H1 (cell line): ENCODE measurements at regions not wholly inside any gene's neighbourhood (a gene's known extent, or its start where the extent isn't known, plus 50 kb on each side); places are given as distances from the start of the nearest gene placed in this dataset.

Experiments used
- CTCF ChIA-PET: fragments of 300-600 bp; sonication (Branson Sonifier 250); formaldehyde crosslinking; loops from one replicate; lab custom pipeline; 2021; ENCODE audit not compliant: partially characterized antibody; lab: Charles Lee
- POLR2A ChIA-PET: fragments of 300-600 bp; sonication (Branson Sonifier 250); formaldehyde crosslinking; loops from one replicate; lab custom pipeline; 2021; ENCODE audit warnings: inconsistent platforms; ENCODE audit not compliant: partially characterized antibody; lab: Charles Lee
- DNase-seq, 2 experiments: peaks; one replicate each; pipeline versions ENCODE4 v3.0.0 to v3.0.0-alpha.2; 2010 to 2022; ENCODE audit warnings: low spot score in 2 of 2, low read depth in 1 of 2, mixed read lengths in 1 of 2
- FAIRE-seq: peaks from 2 replicates; lab custom pipeline; 2011; peaks lifted over from hg19 to GRCh38; lab: Jason Lieb, UNC
- H2AFZ ChIP-seq: 2 replicates; pipeline ENCODE4 v1.8.1; 2012; ENCODE audit warnings: low read length, inconsistent platforms
- H2AK5ac ChIP-seq: 2 replicates; pipeline ENCODE4 v1.6.1; 2013; ENCODE audit warnings: low read depth, low read length
- H2BK120ac ChIP-seq: replicated peaks from 2 replicates; pipeline ENCODE3; 2013; ENCODE audit warnings: low read depth, low read length, inconsistent platforms
- H2BK12ac ChIP-seq: 2 replicates; pipeline ENCODE4 v1.6.1; 2013; ENCODE audit warnings: low read depth, low read length
- H2BK15ac ChIP-seq: 2 replicates; pipeline ENCODE4 v1.6.1; 2013; ENCODE audit warnings: low read length
- H2BK20ac ChIP-seq: 2 replicates; pipeline ENCODE4 v1.6.1; 2013; ENCODE audit warnings: low read length
- H2BK5ac ChIP-seq: 2 replicates; pipeline ENCODE4 v1.6.1; 2013; ENCODE audit warnings: low read depth, low read length
- H3K14ac ChIP-seq: 2 replicates; pipeline ENCODE4 v1.6.1; 2013; ENCODE audit warnings: inconsistent platforms; ENCODE audit not compliant: insufficient read length
- H3K18ac ChIP-seq: 2 replicates; pipeline ENCODE4 v1.6.1; 2013; ENCODE audit warnings: low read length; ENCODE audit errors: extremely low read depth
- H3K23ac ChIP-seq: 2 replicates; pipeline ENCODE4 v1.6.1; 2013; ENCODE audit warnings: inconsistent platforms; ENCODE audit not compliant: insufficient read length
- H3K23me2 ChIP-seq: 2 replicates; pipeline ENCODE4 v1.6.1; 2013; ENCODE audit warnings: low read depth, low read length
- H3K27ac ChIP-seq: 2 replicates; pipeline ENCODE4 v1.6.1; 2011; ENCODE audit warnings: low read depth, low read length, inconsistent platforms
- H3K27me3 ChIP-seq, 4 experiments: replicated peaks in 1 of 4; 1 replicate in 1 of 4; 2 replicates in 3 of 4; pipeline versions ENCODE4 v1.6.1 to v1.8.1; 2011 to 2013; ENCODE audit warnings: low read length in 3 of 4, mild to moderate bottlenecking in 3 of 4, inconsistent platforms in 2 of 4, mixed read lengths in 2 of 4, moderate library complexity in 1 of 4; ENCODE audit not compliant: control insufficient read depth in 3 of 4, insufficient read depth in 3 of 4; ENCODE audit errors: extremely low read depth in 1 of 4
- H3K36me3 ChIP-seq, 4 experiments: 2 replicates each; pipeline versions ENCODE4 v1.6.1 to v1.8.1; 2011 to 2013; ENCODE audit warnings: mild to moderate bottlenecking in 4 of 4, low read length in 3 of 4, moderate library complexity in 2 of 4, control low read depth in 1 of 4, inconsistent platforms in 1 of 4; ENCODE audit not compliant: insufficient read depth in 4 of 4, control insufficient read depth in 2 of 4
- H3K4ac ChIP-seq: replicated peaks from 2 replicates; pipeline ENCODE3; 2013; ENCODE audit warnings: low read length, low read depth, mixed read lengths, inconsistent platforms; ENCODE audit not compliant: insufficient read length
- H3K4me1 ChIP-seq, 4 experiments: replicated peaks in 1 of 4; 1 replicate in 1 of 4; 2 replicates in 3 of 4; pipeline versions ENCODE4 v1.6.1 to v1.8.1; 2011 to 2013; ENCODE audit warnings: low read length in 3 of 4, inconsistent platforms in 2 of 4, mixed read lengths in 1 of 4; ENCODE audit not compliant: insufficient read depth in 4 of 4, control insufficient read depth in 3 of 4
- H3K4me2 ChIP-seq, 2 experiments: 2 replicates each; pipeline versions ENCODE4 v1.6.1 to v1.8.1; 2011 to 2013; ENCODE audit warnings: low read depth in 2 of 2, low read length in 2 of 2, control low read depth in 1 of 2, inconsistent platforms in 1 of 2, mild to moderate bottlenecking in 1 of 2; ENCODE audit not compliant: insufficient read depth in 1 of 2
- H3K4me3 ChIP-seq, 4 experiments: fragments of 200-600, 300-600 bp in 1 of 4; sonication (generic), shearing (Covaris generic), sonication (Bioruptor Twin) in 1 of 4; 2 replicates each; pipeline versions ENCODE4 v1.5.1 to v1.8.1; 2011 to 2016; ENCODE audit warnings: low read length in 4 of 4, low read depth in 3 of 4, control low read depth in 2 of 4, inconsistent platforms in 2 of 4, mild to moderate bottlenecking in 2 of 4, mixed read lengths in 1 of 4, moderate library complexity in 1 of 4; ENCODE audit not compliant: insufficient read depth in 2 of 4; ENCODE audit errors: extremely low read depth in 1 of 4
- H3K56ac ChIP-seq: replicated peaks from 2 replicates; pipeline ENCODE3; 2013; ENCODE audit warnings: low read depth, mild to moderate bottlenecking, mixed read lengths, low read length, inconsistent platforms; ENCODE audit not compliant: insufficient read length
- H3K79me1 ChIP-seq: 2 replicates; pipeline ENCODE4 v1.6.1; 2013; ENCODE audit warnings: low read depth, low read length, control low read depth
- H3K79me2 ChIP-seq, 2 experiments: 2 replicates each; pipeline versions ENCODE4 v1.6.1 to v1.8.1; 2012 to 2013; ENCODE audit warnings: low read length in 2 of 2, mild to moderate bottlenecking in 2 of 2, inconsistent platforms in 1 of 2; ENCODE audit not compliant: insufficient read depth in 2 of 2, control insufficient read depth in 1 of 2
- H3K9ac ChIP-seq, 4 experiments: replicated peaks in 1 of 4; 1 replicate in 1 of 4; 2 replicates in 3 of 4; pipeline versions ENCODE4 v1.6.1 to v1.8.1; 2011 to 2013; ENCODE audit warnings: low read depth in 3 of 4, low read length in 3 of 4, control low read depth in 2 of 4, mild to moderate bottlenecking in 2 of 4, moderate library complexity in 2 of 4, inconsistent platforms in 1 of 4; ENCODE audit errors: extremely low read depth in 1 of 4
- H3K9me3 ChIP-seq, 2 experiments: 2 replicates each; pipeline versions ENCODE4 v1.6.1 to v1.8.1; 2012 to 2013; ENCODE audit warnings: mild to moderate bottlenecking in 2 of 2, moderate library complexity in 2 of 2, control low read depth in 1 of 2, inconsistent platforms in 1 of 2, low read depth in 1 of 2, low read length in 1 of 2, mixed read lengths in 1 of 2; ENCODE audit not compliant: insufficient read depth in 2 of 2
- H4K20me1 ChIP-seq, 2 experiments: replicated peaks in 1 of 2; 2 replicates each; pipeline versions ENCODE3 to v1.8.1; 2011 to 2013; ENCODE audit warnings: inconsistent platforms in 2 of 2, low read length in 2 of 2, mild to moderate bottlenecking in 1 of 2; ENCODE audit not compliant: insufficient read depth in 2 of 2, control insufficient read depth in 1 of 2
- H4K5ac ChIP-seq: 2 replicates; pipeline ENCODE4 v1.6.1; 2013; ENCODE audit warnings: low read length, low read depth, mixed read lengths, inconsistent platforms; ENCODE audit not compliant: insufficient read length
- H4K8ac ChIP-seq: 2 replicates; pipeline ENCODE4 v1.8.0; 2013; ENCODE audit warnings: mild to moderate bottlenecking, moderate library complexity, low read length, inconsistent platforms; ENCODE audit not compliant: insufficient read depth; ENCODE audit errors: extremely low read depth
- H4K91ac ChIP-seq: replicated peaks from 2 replicates; pipeline ENCODE3; 2013; ENCODE audit warnings: low read length, mixed read lengths, inconsistent platforms; ENCODE audit not compliant: insufficient read length
- CHD1 ChIP-seq: IDR thresholded peaks from 2 replicates; pipeline ENCODE4 v1.6.1; 2012; ENCODE audit warnings: low read depth, low read length, improper control_type of control experiment
- CTBP2 ChIP-seq: IDR thresholded peaks from 2 replicates; pipeline ENCODE4 v1.7.0; 2011; ENCODE audit warnings: borderline replicate concordance, mild to moderate bottlenecking, moderate library complexity, mixed read lengths, low read length; ENCODE audit not compliant: insufficient read depth, insufficient read length
- CTCF ChIP-seq, 3 experiments: IDR thresholded peaks; 1 replicate in 2 of 3; 2 replicates in 1 of 3; pipeline versions ENCODE4 v1.5.1 to v1.6.1; 2011; ENCODE audit warnings: low read length in 3 of 3, mild to moderate bottlenecking in 3 of 3, inconsistent platforms in 2 of 3, low read depth in 1 of 3, moderate library complexity in 1 of 3; ENCODE audit not compliant: insufficient read depth in 1 of 3; ENCODE audit errors: control extremely low read depth in 1 of 3
- HDAC6 ChIP-seq: IDR thresholded peaks from one replicate; pipeline ENCODE4 v1.7.1; 2012; ENCODE audit warnings: low read depth, mild to moderate bottlenecking, inconsistent platforms, low read length, moderate library complexity
- JUN ChIP-seq: IDR thresholded peaks from 2 replicates; pipeline ENCODE4 v1.6.1; 2011; ENCODE audit warnings: low read depth, mild to moderate bottlenecking, improper control_type of control experiment, low read length
- JUND ChIP-seq: IDR thresholded peaks from 2 replicates; pipeline ENCODE4 v1.6.1; 2011; ENCODE audit warnings: mild to moderate bottlenecking, improper control_type of control experiment, low read length
- MAFK ChIP-seq: IDR thresholded peaks from 2 replicates; pipeline ENCODE4 v1.6.1; 2012; ENCODE audit warnings: low read depth, mild to moderate bottlenecking, improper control_type of control experiment, low read length
- NANOG ChIP-seq: IDR thresholded peaks from 2 replicates; pipeline ENCODE4 v1.6.1; 2011; ENCODE audit warnings: low read length, low read depth, mild to moderate bottlenecking, inconsistent platforms; ENCODE audit not compliant: insufficient read depth, poor library complexity, severe bottlenecking
- NRF1 ChIP-seq: IDR thresholded peaks from 2 replicates; pipeline ENCODE4 v1.6.1; 2011; ENCODE audit warnings: mild to moderate bottlenecking, low read depth, low read length, improper control_type of control experiment
- POLR2A ChIP-seq, 2 experiments: IDR thresholded peaks; 1 replicate in 1 of 2; 2 replicates in 1 of 2; pipeline ENCODE4 v1.6.1; 2011; ENCODE audit warnings: low read depth in 2 of 2, low read length in 2 of 2, mild to moderate bottlenecking in 2 of 2; ENCODE audit errors: control extremely low read depth in 1 of 2
- SAP30 ChIP-seq: fragments of 300-600 bp; sonication (generic); IDR thresholded peaks from 2 replicates; pipeline ENCODE4 v1.7.1; 2012; ENCODE audit warnings: low read length, moderate library complexity, mild to moderate bottlenecking, inconsistent platforms; ENCODE audit not compliant: insufficient read depth, insufficient replicate concordance
- SP1 ChIP-seq: IDR thresholded peaks from 2 replicates; pipeline ENCODE4 v1.6.1; 2011; ENCODE audit warnings: low read depth, low read length
- SP4 ChIP-seq: IDR thresholded peaks from 2 replicates; pipeline ENCODE4 v1.6.1; 2012; ENCODE audit warnings: low read length, inconsistent platforms
- SRF ChIP-seq: IDR thresholded peaks from 2 replicates; pipeline ENCODE4 v1.6.1; 2011; ENCODE audit warnings: mild to moderate bottlenecking, low read depth, low read length, moderate library complexity
- TAF1 ChIP-seq: IDR thresholded peaks from 2 replicates; pipeline ENCODE4 v1.6.1; 2011; ENCODE audit warnings: mild to moderate bottlenecking, low read depth, low read length

- no peak overlapping the region for H2BK120ac ChIP-seq
- H3K4me1 ChIP-seq: no peaks in the 10 kb centered on the region
- H3K27me3 ChIP-seq: no peaks in the 10 kb centered on the region
- H3K4me3 ChIP-seq: no peak overlapping the region
- ChIA-PET POLR2A (no interaction called here), CTCF (no interaction called here)
- no peak overlapping the region for H3K23ac ChIP-seq
- H3K4ac ChIP-seq: no peak overlapping the region
- H2AK5ac ChIP-seq: no peak overlapping the region
- H3K14ac ChIP-seq: no peak overlapping the region
- H4K5ac ChIP-seq: no peak overlapping the region
- no peaks in the 10 kb centered on the region for H3K36me3 ChIP-seq
- H3K4me2 ChIP-seq: no peak overlapping the region
- no peak overlapping the region for H3K27ac ChIP-seq
- H3K18ac ChIP-seq: no peak overlapping the region
- no peak overlapping the region for H3K56ac ChIP-seq
- no peaks in the 10 kb centered on the region for H4K20me1 ChIP-seq
- no peak overlapping the region for H4K8ac ChIP-seq
- H2BK12ac ChIP-seq: no peak overlapping the region
- no peak overlapping the region for H2AFZ ChIP-seq
- no peak overlapping the region for H2BK15ac ChIP-seq
- FAIRE-seq (no peak), DNase-seq (no peak)
- H4K91ac ChIP-seq: no peak overlapping the region
- no peak overlapping the region for H3K9ac ChIP-seq
- H3K79me2 ChIP-seq: no peaks in the 10 kb centered on the region
- H3K9me3 ChIP-seq: no peaks in the 10 kb centered on the region
- no peaks in the 10 kb centered on the region for H3K79me1 ChIP-seq
- H3K23me2 ChIP-seq: no peaks in the 10 kb centered on the region
- no peak overlapping the region for H2BK5ac ChIP-seq
- H2BK20ac ChIP-seq: no peak overlapping the region
- no peak for TF ChIP-seq SP4
- no peak for TF ChIP-seq MAFK
- no peak for TF ChIP-seq CHD1
- no peak for TF ChIP-seq CTCF (IDR thresholded peaks at IDR 0.05; ENCODE audit: control extremely low read depth in 1 of 3, insufficient read depth in 1 of 3, low read depth in 1 of 3, low read length in 3 of 3)
- no peak for TF ChIP-seq CTBP2
- no peak for TF ChIP-seq JUND
- no peak for TF ChIP-seq HDAC6
- TF ChIP-seq NANOG: no peak
- TF ChIP-seq POLR2A (IDR thresholded peaks at IDR 0.05; ENCODE audit: control extremely low read depth in 1 of 2, low read depth in 2 of 2, low read length in 2 of 2): no peak
- no peak for TF ChIP-seq TAF1
- TF ChIP-seq NRF1: no peak
- no peak for TF ChIP-seq SRF
- TF ChIP-seq SP1: no peak
- TF ChIP-seq SAP30: no peak
- no peak for TF ChIP-seq JUN
These were observed 150.9 kb downstream of the ISOC1 start for GRCh38 chr5:129245489-129245888.
